A549 (cell line): ENCODE measurements at regions not wholly inside any gene's neighbourhood (a gene's known extent, or its start where the extent isn't known, plus 50 kb on each side); places are given as distances from the start of the nearest gene placed in this dataset.

ENCODE experiments used
- ATAC-seq, 2 experiments: fragments of 200-7000 bp in 1 of 2; fragments of >200 bp in 1 of 2; cut with Nextera tagmentation in 1 of 2; cut with Tn5 transposase in 1 of 2; 3 replicates each; pipeline versions ENCODE4 v1.8.0 to v1.9.1; 2018 to 2020; ENCODE audit warnings: mild to moderate bottlenecking in 1 of 2, moderate library complexity in 1 of 2
- CTCF ChIA-PET: fragments of 300-600 bp; sonication (Branson Sonifier 250); formaldehyde crosslinking; extraction: SDS; loops from one replicate; lab custom pipeline; 2021; ENCODE audit warnings: antibody characterized with exemption, inconsistent platforms; lab: Yijun Ruan, JAX
- POLR2A ChIA-PET: fragments of 350-600 bp; formaldehyde crosslinking; extraction: SDS; loops from one replicate; lab custom pipeline; 2021; ENCODE audit warnings: antibody characterized with exemption, inconsistent platforms; lab: Yijun Ruan, JAX
- DNase-seq, 2 experiments: peaks; one replicate each; pipeline versions ENCODE4 v3.0.0 to v3.0.0-alpha.2; 2011 to 2016; ENCODE audit warnings: low read depth in 1 of 2, low spot score in 1 of 2
- FAIRE-seq: peaks from 2 replicates; lab custom pipeline; 2011; peaks lifted over from hg19 to GRCh38; lab: Jason Lieb, UNC
- H3K27ac ChIP-seq, 2 experiments: fragments of >200 bp; sonication (Bioruptor Twin); formaldehyde crosslinking; 3 replicates each; pipeline ENCODE4 v1.5.1; 2016 to 2017
- H3K4me1 ChIP-seq: fragments of >200 bp; sonication (Bioruptor Twin); formaldehyde crosslinking; 3 replicates; pipeline ENCODE4 v1.6.1; 2016
- H3K4me2 ChIP-seq: fragments of >200 bp; sonication (Bioruptor Twin); formaldehyde crosslinking; 3 replicates; pipeline ENCODE4 v1.6.1; 2016
- H3K4me3 ChIP-seq: fragments of >200 bp; sonication (Bioruptor Twin); formaldehyde crosslinking; 3 replicates; pipeline ENCODE4 v1.5.1; 2016
- H3K9me3 ChIP-seq: fragments of >200 bp; sonication (Bioruptor Twin); formaldehyde crosslinking; 3 replicates; pipeline ENCODE4 v1.6.1; 2016
- ATOH8 ChIP-seq: fragments of 250-450 bp; sonication (Bioruptor Pico); IDR thresholded peaks from 2 replicates; pipeline ENCODE4 v1.5.0; 2020; ENCODE audit warnings: low read depth, mild to moderate bottlenecking, moderate library complexity
- BCL3 ChIP-seq: fragments of >200 bp; sonication (Bioruptor Twin); formaldehyde crosslinking; IDR thresholded peaks from 3 replicates; pipeline ENCODE4 v1.6.1; 2016
- CBX2 ChIP-seq: fragments of 200-600 bp; sonication (generic); IDR thresholded peaks from 2 replicates; pipeline ENCODE4 v1.6.1; 2016; ENCODE audit warnings: low read depth, mild to moderate bottlenecking, borderline replicate concordance
- CBX8 ChIP-seq: fragments of 200-600 bp; sonication (generic); IDR thresholded peaks from 2 replicates; pipeline ENCODE4 v1.6.1; 2016
- CEBPB ChIP-seq, 2 experiments: fragments of >200 bp in 1 of 2; sonication (Bioruptor Twin) in 1 of 2; formaldehyde crosslinking in 1 of 2; IDR thresholded peaks; 2 replicates each; pipeline ENCODE4 v1.6.1; 2012 to 2016
- E2F6 ChIP-seq: IDR thresholded peaks from 2 replicates; pipeline ENCODE4 v1.6.1; 2012; ENCODE audit warnings: low read depth, borderline replicate concordance
- EHMT2 ChIP-seq: fragments of 200-600 bp; sonication (generic); IDR thresholded peaks from 2 replicates; pipeline ENCODE4 v1.6.1; 2016; ENCODE audit warnings: antibody characterized with exemption, low read depth, mild to moderate bottlenecking, moderate library complexity
- FOSB ChIP-seq: fragments of 250-450 bp; sonication (Bioruptor Pico); IDR thresholded peaks from 2 replicates; pipeline ENCODE4 v1.5.0; 2020; ENCODE audit warnings: mild to moderate bottlenecking, moderate library complexity
- HEYL ChIP-seq: fragments of 250-450 bp; sonication (Bioruptor Pico); IDR thresholded peaks from 2 replicates; pipeline ENCODE4 v1.8.0; 2021; ENCODE audit warnings: mild to moderate bottlenecking, moderate library complexity
- HMGXB4 ChIP-seq: fragments of 250-450 bp; sonication (Bioruptor Pico); IDR thresholded peaks from 2 replicates; pipeline ENCODE4 v1.5.0; 2021; ENCODE audit warnings: mild to moderate bottlenecking, moderate library complexity, borderline replicate concordance
- HOXA7 ChIP-seq: fragments of 250-450 bp; sonication (Bioruptor Pico); IDR thresholded peaks from 2 replicates; pipeline ENCODE4 v1.5.0; 2020; ENCODE audit warnings: mild to moderate bottlenecking, moderate library complexity
- JUN ChIP-seq, 2 experiments: fragments of >200 bp; sonication (Bioruptor Twin); formaldehyde crosslinking; IDR thresholded peaks; 2 replicates in 1 of 2; 3 replicates in 1 of 2; pipeline ENCODE4 v1.6.1; 2016 to 2017
- KDM1A ChIP-seq: fragments of 200-600 bp; sonication (generic); IDR thresholded peaks from 2 replicates; pipeline ENCODE4 v1.6.1; 2016; ENCODE audit warnings: low read depth, mild to moderate bottlenecking
- MAZ ChIP-seq: fragments of 150-350 bp; IDR thresholded peaks from 2 replicates; pipeline ENCODE4 v1.6.1; 2014; ENCODE audit warnings: antibody characterized with exemption, low read depth, low read length, borderline replicate concordance
- MYC ChIP-seq: IDR thresholded peaks from 2 replicates; pipeline ENCODE4 v1.6.1; 2012; ENCODE audit warnings: mild to moderate bottlenecking, inconsistent platforms, low read length, improper control_type of control experiment, borderline replicate concordance
- NFE2L2 ChIP-seq: fragments of 150-350 bp; conservative IDR thresholded peaks from 2 replicates; pipeline ENCODE4 v1.6.1; 2014; ENCODE audit warnings: low read length
- NR3C1 ChIP-seq: fragments of >200 bp; sonication (Bioruptor Twin); formaldehyde crosslinking; IDR thresholded peaks from 3 replicates; pipeline ENCODE4 v1.6.1; 2017
- PBX3 ChIP-seq: IDR thresholded peaks from 2 replicates; pipeline ENCODE4 v1.6.1; 2012
- POLR2A ChIP-seq: IDR thresholded peaks from 2 replicates; pipeline ENCODE4 v1.6.1; 2012; ENCODE audit warnings: mild to moderate bottlenecking, low read length
- RAD21 ChIP-seq, 2 experiments: fragments of >200 bp in 1 of 2; sonication (Bioruptor Twin) in 1 of 2; formaldehyde crosslinking in 1 of 2; IDR thresholded peaks in 1 of 2; conservative IDR thresholded peaks in 1 of 2; 2 replicates in 1 of 2; 3 replicates in 1 of 2; pipeline ENCODE4 v1.6.1; 2012 to 2018; ENCODE audit warnings: inconsistent platforms in 1 of 2
- RARB ChIP-seq: fragments of 250-450 bp; sonication (Bioruptor Pico); IDR thresholded peaks from 2 replicates; pipeline ENCODE4 v1.8.0; 2021; ENCODE audit warnings: mild to moderate bottlenecking, moderate library complexity
- RNF2 ChIP-seq: fragments of 200-600 bp; sonication (generic); IDR thresholded peaks from 2 replicates; pipeline ENCODE4 v1.6.1; 2016; ENCODE audit warnings: low read depth, mild to moderate bottlenecking, antibody characterized with exemption, moderate library complexity, borderline replicate concordance
- TFCP2L1 ChIP-seq: fragments of 250-450 bp; sonication (Bioruptor Pico); IDR thresholded peaks from 2 replicates; pipeline ENCODE4 v1.5.0; 2021; ENCODE audit warnings: mild to moderate bottlenecking
- USF2 ChIP-seq: fragments of 450-650 bp; IDR thresholded peaks from 2 replicates; pipeline ENCODE4 v1.6.1; 2014; ENCODE audit warnings: antibody characterized with exemption
- ZC3H11A ChIP-seq: fragments of 450-650 bp; IDR thresholded peaks from 2 replicates; pipeline ENCODE4 v1.6.1; 2014; ENCODE audit warnings: antibody characterized with exemption, mild to moderate bottlenecking
- ZFP36 ChIP-seq: fragments of 450-650 bp; IDR thresholded peaks from 2 replicates; pipeline ENCODE4 v1.6.1; 2014; ENCODE audit warnings: borderline replicate concordance; ENCODE audit not compliant: partially characterized antibody
- ZNF302 ChIP-seq: fragments of 250-450 bp; sonication (Bioruptor Pico); IDR thresholded peaks from 2 replicates; pipeline ENCODE4 v1.9.0; 2021; ENCODE audit warnings: inconsistent platforms, mild to moderate bottlenecking, moderate library complexity
- ZSCAN20 ChIP-seq: fragments of 250-450 bp; sonication (Bioruptor Pico); IDR thresholded peaks from 2 replicates; pipeline ENCODE4 v1.8.0; 2022; ENCODE audit warnings: mild to moderate bottlenecking, moderate library complexity
- WGBS: methylation state at CpG from one replicate; pipeline ENCODE4 v1.1.6; 2017; ENCODE audit errors: missing lambda C conversion rate; 5-methylcytosine and 5-hydroxymethylcytosine counted together

- Histone ChIP-seq H3K4me1 (no peaks in the 10 kb centered on the region), H3K4me3 (no peak overlapping the region), H3K4me2 (no peak overlapping the region), H3K27ac (no peak overlapping the region), H3K9me3 (no peaks in the 10 kb centered on the region)
- CTCF ChIA-PET, result interaction anchor here (0.7 to 2.1 kb wide), 5 partner anchors 68 to 549 kb away, joined by 3 to 8 read pairs (median 4); no protein-coding TSS in a partner anchor
- DNase-seq (no peak), ATAC-seq (no peak), FAIRE-seq (no peak)
- POLR2A ChIA-PET, result no interaction called here
- 23% methylated on average over 8 of the region's 8 CpGs for WGBS
- TF ChIP-seq E2F6, result no peak
- no peak for TF ChIP-seq FOSB (CRISPR knock-in tag)
- TF ChIP-seq RARB, result no peak
- TF ChIP-seq USF2, result no peak
- TF ChIP-seq HEYL (CRISPR knock-in tag), result no peak
- TF ChIP-seq ATOH8 (CRISPR knock-in tag), result no peak
- TF ChIP-seq ZFP36, result no peak
- no peak for TF ChIP-seq ZC3H11A
- TF ChIP-seq NR3C1, result no peak
- TF ChIP-seq RAD21 (conservative IDR thresholded peaks at IDR 0.05 in 1 of 2, IDR thresholded peaks at IDR 0.05 in 1 of 2), result no peak
- no peak for TF ChIP-seq JUN (IDR thresholded peaks at IDR 0.05)
- TF ChIP-seq KDM1A, result no peak
Measured at GRCh38 chr19:33953023-33953422, 156.4 kb downstream of the KCTD15 start.

GRCh38 chr19:33953592-33953991 lies 156.9 kb downstream of the KCTD15 start:
- DNase-seq (no peak), FAIRE-seq (no peak), ATAC-seq (no peak; a peak in 1 of 6 replicates)
- no peak for TF ChIP-seq MYC
- no peak for TF ChIP-seq HEYL (CRISPR knock-in tag)
- no peak for TF ChIP-seq BCL3
- no peak for TF ChIP-seq NR3C1
- TF ChIP-seq NFE2L2, result no peak
- TF ChIP-seq E2F6, result no peak
- no peak for TF ChIP-seq TFCP2L1 (CRISPR knock-in tag)
- no peak for TF ChIP-seq CEBPB (IDR thresholded peaks at IDR 0.05)
- no peak for TF ChIP-seq PBX3
- no peak for TF ChIP-seq HMGXB4 (CRISPR knock-in tag)
- no peak for TF ChIP-seq POLR2A
- TF ChIP-seq HOXA7, result no peak
- no peak for TF ChIP-seq MAZ
- TF ChIP-seq EHMT2, result no peak
- no peak for TF ChIP-seq RNF2
- no peak for TF ChIP-seq CBX8
- TF ChIP-seq CBX2, result no peak
- TF ChIP-seq ZSCAN20 (CRISPR knock-in tag), result no peak
- TF ChIP-seq ZNF302 (CRISPR knock-in tag), result no peak
- H3K4me2 ChIP-seq, result no peak overlapping the region
- ChIA-PET CTCF (interaction anchor here (1.2 to 2.1 kb wide), 2 partner anchors 27 to 176 kb away, joined by 3 to 8 read pairs; no protein-coding TSS in a partner anchor), POLR2A (no interaction called here)
- no peaks in the 10 kb centered on the region for H3K4me1 ChIP-seq
- 0% methylated on average over 4 of the region's 4 CpGs for WGBS
- no peak overlapping the region for H3K4me3 ChIP-seq
- H3K27ac ChIP-seq, result no peak overlapping the region
- no peaks in the 10 kb centered on the region for H3K9me3 ChIP-seq
